ENCODE measurements at regions not wholly inside any gene's neighbourhood (a gene's known extent, or its start where the extent isn't known, plus 50 kb on each side); places are given as distances from the start of the nearest gene placed in this dataset.

DNA sequence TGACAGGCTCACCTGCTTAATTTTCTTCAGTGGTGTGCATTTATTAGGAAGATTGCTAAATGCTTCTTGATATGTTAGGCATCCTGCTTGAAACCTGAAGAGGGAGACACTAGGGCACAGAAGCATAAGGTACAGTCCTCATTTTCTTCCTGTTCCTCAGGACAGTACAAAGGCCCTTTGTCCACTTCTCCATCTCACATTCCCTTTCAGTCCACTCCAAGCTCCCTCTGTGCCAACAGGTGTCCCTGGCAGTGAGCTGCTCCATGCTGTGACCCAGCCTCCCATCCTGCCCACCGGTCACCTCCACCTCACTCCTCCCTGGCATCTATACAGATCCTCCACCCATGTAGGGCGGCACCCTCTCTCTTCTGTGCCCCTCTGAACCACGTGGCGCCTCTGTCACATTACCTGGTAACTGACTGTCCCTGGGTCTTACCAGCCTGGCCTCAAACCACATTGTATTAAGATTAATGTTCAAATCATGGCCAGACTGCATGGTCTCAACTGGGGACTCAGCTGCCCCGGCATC lies 162.8 kb downstream of the VAPA start:
- H3K27ac ChIP-seq (ENCODE audit: control insufficient read depth, insufficient read depth, low read length), result no peak overlapping the region
- H3K36me3 ChIP-seq (ENCODE audit: control insufficient read depth in 2 of 2, extremely low read depth in 1 of 2, insufficient read depth in 2 of 2, low read length in 2 of 2), result no peaks in the 10 kb centered on the region
- peaks cover 7% of the 10 kb centered on the region for H3K4me1 ChIP-seq (ENCODE audit: control insufficient read depth, extremely low read depth, insufficient read depth, low read length)
- H3K79me2 ChIP-seq (ENCODE audit: control insufficient read depth, insufficient read depth, low read length), result no peaks in the 10 kb centered on the region
- no peak overlapping the region for H3K4me2 ChIP-seq (ENCODE audit: control insufficient read depth, extremely low read depth, insufficient read depth, low read depth, low read length)
- dilution Hi-C loops (cut with MboI; ENCODE audit: extremely low pct_ligation_motif_present, low sequenced_read_pairs), result no loop called here
- H4K20me1 ChIP-seq (ENCODE audit: control insufficient read depth, extremely low read depth, insufficient read depth, low read length), result no peaks in the 10 kb centered on the region
- H3K9ac ChIP-seq (ENCODE audit: control insufficient read depth, extremely low read depth, insufficient read depth, low read length), result no peak overlapping the region
- no peak for DNase-seq (ENCODE audit: low read depth, low spot score)
- TF ChIP-seq EZH2 (IDR thresholded peaks at IDR 0.05; ENCODE audit: low read length), result no peak
- TF ChIP-seq, protein P1, sequence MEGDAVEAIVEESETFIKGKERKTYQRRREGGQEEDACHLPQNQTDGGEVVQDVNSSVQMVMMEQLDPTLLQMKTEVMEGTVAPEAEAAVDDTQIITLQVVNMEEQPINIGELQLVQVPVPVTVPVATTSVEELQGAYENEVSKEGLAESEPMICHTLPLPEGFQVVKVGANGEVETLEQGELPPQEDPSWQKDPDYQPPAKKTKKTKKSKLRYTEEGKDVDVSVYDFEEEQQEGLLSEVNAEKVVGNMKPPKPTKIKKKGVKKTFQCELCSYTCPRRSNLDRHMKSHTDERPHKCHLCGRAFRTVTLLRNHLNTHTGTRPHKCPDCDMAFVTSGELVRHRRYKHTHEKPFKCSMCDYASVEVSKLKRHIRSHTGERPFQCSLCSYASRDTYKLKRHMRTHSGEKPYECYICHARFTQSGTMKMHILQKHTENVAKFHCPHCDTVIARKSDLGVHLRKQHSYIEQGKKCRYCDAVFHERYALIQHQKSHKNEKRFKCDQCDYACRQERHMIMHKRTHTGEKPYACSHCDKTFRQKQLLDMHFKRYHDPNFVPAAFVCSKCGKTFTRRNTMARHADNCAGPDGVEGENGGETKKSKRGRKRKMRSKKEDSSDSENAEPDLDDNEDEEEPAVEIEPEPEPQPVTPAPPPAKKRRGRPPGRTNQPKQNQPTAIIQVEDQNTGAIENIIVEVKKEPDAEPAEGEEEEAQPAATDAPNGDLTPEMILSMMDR (optimal IDR thresholded peaks at IDR 0.05 in 1 of 3, IDR thresholded peaks at IDR 0.05 in 1 of 3, conservative IDR thresholded peaks at IDR 0.05 in 1 of 3; ENCODE audit: extremely low read depth in 1 of 3, insufficient read depth in 2 of 3, low read length in 3 of 3), result peak in 2 of 3 experiments; percentile 26 to 37
- H3K9me1 ChIP-seq (ENCODE audit: control insufficient read depth, extremely low read depth, insufficient read depth, low read length), result no peaks in the 10 kb centered on the region
- no peaks in the 10 kb centered on the region for H3K9me3 ChIP-seq (ENCODE audit: control insufficient read depth, low read depth, low read length)
- H3K4me3 ChIP-seq (ENCODE audit: control insufficient read depth in 2 of 3, extremely low read depth in 1 of 3, insufficient read depth in 2 of 3, low read depth in 1 of 3, low read length in 3 of 3), result no peak overlapping the region
- no peak overlapping the region for H2AFZ ChIP-seq (ENCODE audit: control insufficient read depth, low read length)
- peaks cover 11% of the 10 kb centered on the region for H3K27me3 ChIP-seq (ENCODE audit: control insufficient read depth, extremely low read depth, insufficient read depth, low read length)
- no peak for FAIRE-seq

DNA sequence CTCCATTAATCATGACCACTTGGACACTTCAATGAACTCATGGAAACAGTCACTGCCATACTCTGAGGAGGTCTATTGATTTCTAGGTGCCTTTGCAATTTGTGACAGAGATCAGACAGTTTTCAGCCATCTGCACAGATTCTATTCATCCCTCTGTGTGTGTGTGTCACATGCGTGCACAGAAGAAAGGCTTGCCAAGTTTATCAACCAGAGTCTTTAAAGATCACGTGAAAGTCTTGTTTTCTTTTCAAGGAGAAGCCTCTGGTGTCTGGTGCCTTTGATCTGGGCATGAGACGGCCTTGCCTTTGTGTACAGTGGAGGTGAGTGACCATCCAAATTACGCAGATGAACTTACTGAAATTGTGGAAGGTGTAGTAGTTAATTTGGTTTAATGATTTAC lies 164.2 kb downstream of the VAPA start:
- no peaks in the 10 kb centered on the region for H3K9me1 ChIP-seq (ENCODE audit: control insufficient read depth, extremely low read depth, insufficient read depth, low read length)
- FAIRE-seq (no peak), DNase-seq (ENCODE audit: low read depth, low spot score) (no peak)
- H3K27ac ChIP-seq (ENCODE audit: control insufficient read depth, insufficient read depth, low read length), result no peak overlapping the region
- H3K27me3 ChIP-seq (ENCODE audit: control insufficient read depth, extremely low read depth, insufficient read depth, low read length), result peaks cover 7% of the 10 kb centered on the region
- dilution Hi-C loops (cut with MboI; ENCODE audit: extremely low pct_ligation_motif_present, low sequenced_read_pairs), result no loop called here
- H3K9me3 ChIP-seq (ENCODE audit: control insufficient read depth, low read depth, low read length), result peaks cover 2% of the 10 kb centered on the region
- H3K4me3 ChIP-seq (ENCODE audit: control insufficient read depth in 2 of 3, extremely low read depth in 1 of 3, insufficient read depth in 2 of 3, low read depth in 1 of 3, low read length in 3 of 3), result no peak overlapping the region
- H4K20me1 ChIP-seq (ENCODE audit: control insufficient read depth, extremely low read depth, insufficient read depth, low read length), result no peaks in the 10 kb centered on the region
- peaks cover 3% of the 10 kb centered on the region for H3K4me1 ChIP-seq (ENCODE audit: control insufficient read depth, extremely low read depth, insufficient read depth, low read length)
- H2AFZ ChIP-seq (ENCODE audit: control insufficient read depth, low read length), result no peak overlapping the region
- no peaks in the 10 kb centered on the region for H3K36me3 ChIP-seq (ENCODE audit: control insufficient read depth in 2 of 2, extremely low read depth in 1 of 2, insufficient read depth in 2 of 2, low read length in 2 of 2)
- no peak overlapping the region for H3K9ac ChIP-seq (ENCODE audit: control insufficient read depth, extremely low read depth, insufficient read depth, low read length)
- no peak overlapping the region for H3K4me2 ChIP-seq (ENCODE audit: control insufficient read depth, extremely low read depth, insufficient read depth, low read depth, low read length)
- H3K79me2 ChIP-seq (ENCODE audit: control insufficient read depth, insufficient read depth, low read length), result no peaks in the 10 kb centered on the region
- no peak for TF ChIP-seq EZH2 (IDR thresholded peaks at IDR 0.05; ENCODE audit: low read length)
- TF ChIP-seq, protein P1 (optimal IDR thresholded peaks at IDR 0.05 in 1 of 3, IDR thresholded peaks at IDR 0.05 in 1 of 3, conservative IDR thresholded peaks at IDR 0.05 in 1 of 3; ENCODE audit: extremely low read depth in 1 of 3, insufficient read depth in 2 of 3, low read length in 3 of 3), result no peak

Measured in keratinocyte (primary cell).